Activated CD4-positive, alpha-beta T cell treated with anti-CD3 and anti-CD28 coated beads, Interleukin-2, amount 50 U/mL, for 24 hours (primary cell): ENCODE measurements at regions not wholly inside any gene's neighbourhood (a gene's known extent, or its start where the extent isn't known, plus 50 kb on each side); places are given as distances from the start of the nearest gene placed in this dataset.
"Not testable (repeated sequence)": the region's sequence is repeated elsewhere in the genome, so short reads cannot be mapped to it uniquely, and the experiment has no call there.

Experiments
- DNase-seq, 2 donors: peaks; one replicate each; pipeline ENCODE4 v3.0.0-alpha.2; 2020; ENCODE audit warnings: low read depth in 1 of 2, low spot score in 1 of 2

DNA sequence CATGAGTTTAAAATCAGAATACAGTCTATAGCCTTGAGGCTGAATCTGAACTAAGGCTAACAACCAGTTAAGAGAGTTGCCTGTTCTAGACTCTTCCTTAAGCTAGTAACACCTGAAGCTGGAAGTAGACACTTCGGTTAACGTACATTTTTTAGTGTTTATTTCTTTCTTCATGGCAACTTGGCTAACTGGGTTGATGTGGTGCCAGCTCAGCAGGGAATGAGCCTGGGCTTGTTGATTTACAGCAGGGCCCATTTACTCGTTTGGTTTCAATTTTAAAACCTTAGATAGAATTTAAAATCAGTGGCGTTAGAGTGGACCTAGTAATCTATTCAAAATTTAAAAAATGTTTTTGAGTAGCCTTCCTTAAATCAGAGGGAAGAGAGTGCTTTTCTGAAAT lies 137.6 kb upstream of the ESX1 start:
- no peak for DNase-seq

DNA sequence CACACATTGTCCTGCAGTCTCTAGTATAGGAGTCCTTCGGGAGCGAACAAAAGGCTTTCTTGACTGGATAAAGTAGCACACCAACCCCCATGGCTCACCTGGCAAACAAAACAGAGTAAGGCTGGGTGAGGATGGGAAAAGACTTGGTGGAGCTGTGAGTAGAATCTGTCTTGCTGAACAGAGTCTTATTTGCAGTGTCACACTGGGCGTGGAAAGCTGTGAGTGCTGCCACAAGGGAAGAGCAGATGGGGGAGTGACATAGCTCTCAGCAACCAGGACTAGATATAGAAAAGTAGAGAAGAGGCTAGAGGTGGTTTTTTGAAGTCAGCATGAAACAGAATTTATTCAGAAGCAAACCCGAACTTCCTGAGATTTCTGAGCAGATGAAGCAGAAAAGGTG lies 137.2 kb upstream of the ESX1 start:
- no peak for DNase-seq

DNA sequence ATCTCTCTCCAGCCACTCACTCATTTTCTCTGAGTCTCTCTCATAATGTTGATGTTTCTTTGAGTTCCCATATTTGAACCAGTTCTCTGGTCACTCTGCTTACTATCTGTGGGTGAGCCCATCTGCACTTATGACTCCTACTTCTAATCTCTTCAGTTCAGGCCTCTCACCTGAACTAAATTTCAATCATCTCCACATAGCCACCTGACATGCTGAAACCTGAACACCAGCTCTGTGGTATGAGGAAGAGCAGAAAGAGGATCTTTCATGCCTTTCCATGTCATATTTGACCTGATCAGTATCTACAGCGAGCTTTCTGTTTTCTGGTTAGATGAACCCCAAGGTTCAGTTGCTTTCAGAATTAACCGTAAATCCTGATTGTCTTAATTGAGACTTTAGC lies 122.2 kb upstream of the ESX1 start:
- no peak for DNase-seq

DNA sequence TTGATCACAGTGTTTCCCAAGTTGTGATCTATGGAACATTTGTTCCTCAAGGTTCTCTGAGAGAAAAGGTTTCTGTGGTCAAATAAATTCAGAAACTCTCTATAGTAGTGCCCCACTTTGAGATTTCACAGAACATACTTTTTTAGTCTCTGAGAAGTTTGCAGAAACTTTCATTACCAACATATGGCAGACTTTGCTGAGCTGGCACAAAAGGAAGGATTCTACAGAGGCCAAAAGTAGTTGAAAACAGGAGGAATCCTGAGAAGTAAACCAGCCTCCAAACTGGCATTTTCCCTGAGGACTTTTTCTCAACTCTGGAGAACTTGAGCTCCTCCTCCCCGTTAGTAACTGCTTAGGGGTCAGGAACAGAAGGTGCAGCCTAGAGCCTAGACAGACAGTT lies 117.8 kb upstream of the ESX1 start:
- DNase-seq: no peak

- DNase-seq: no peak
Measured at GRCh38 chrX:104370089-104370488, 115.4 kb upstream of the ESX1 start.

DNA sequence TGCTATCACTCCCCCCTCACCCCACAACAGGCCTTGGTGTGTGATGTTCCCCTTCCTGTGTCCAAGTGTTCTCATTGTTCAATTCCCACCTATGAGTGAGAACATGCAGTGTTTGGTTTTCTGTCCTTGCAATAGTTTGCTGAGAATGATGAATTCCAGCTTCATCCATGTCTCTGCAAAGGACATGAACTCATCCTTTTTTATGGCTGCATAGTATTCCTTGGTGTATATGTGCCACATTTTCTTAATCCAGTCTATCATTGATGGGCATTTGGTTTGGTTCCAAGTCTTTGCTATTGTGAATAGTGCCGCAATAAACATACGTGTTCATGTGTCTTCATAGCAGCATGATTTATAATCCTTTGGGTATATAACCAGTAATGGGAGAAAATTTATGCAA lies 106.0 kb upstream of the ESX1 start:
- not testable (repeated sequence) for DNase-seq

GRCh38 chrX:104359124-104359523 lies 104.4 kb upstream of the ESX1 start:
- no peak for DNase-seq

DNA sequence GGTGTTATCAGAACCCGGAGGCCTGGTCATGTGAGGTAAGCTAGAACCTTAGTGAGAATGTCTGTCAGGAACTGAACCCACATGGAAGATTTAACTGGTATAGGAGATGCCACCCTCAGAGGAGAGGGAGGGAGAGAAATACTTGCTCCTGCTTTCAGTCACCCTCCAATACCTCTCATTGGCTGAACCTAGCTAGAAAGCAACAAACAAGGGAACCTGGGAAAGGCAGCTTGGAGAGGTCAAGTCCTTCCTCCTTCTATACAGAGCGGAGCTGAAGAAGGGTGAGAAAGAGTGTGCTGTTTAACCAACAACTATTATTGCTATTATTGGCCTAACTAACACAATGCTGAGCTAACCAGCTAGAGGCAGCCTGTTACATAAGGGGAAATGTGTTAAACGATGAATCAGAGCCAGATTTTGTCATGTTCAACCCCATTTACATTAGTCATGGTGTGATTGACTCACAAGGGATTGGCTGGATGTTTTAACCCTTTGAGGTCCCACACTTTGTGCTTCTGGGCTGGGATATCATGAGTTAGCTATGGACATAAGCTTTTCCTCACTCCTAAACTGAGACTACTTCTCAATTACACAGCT lies 96.5 kb upstream of the ESX1 start:
- DNase-seq: no peak

DNA sequence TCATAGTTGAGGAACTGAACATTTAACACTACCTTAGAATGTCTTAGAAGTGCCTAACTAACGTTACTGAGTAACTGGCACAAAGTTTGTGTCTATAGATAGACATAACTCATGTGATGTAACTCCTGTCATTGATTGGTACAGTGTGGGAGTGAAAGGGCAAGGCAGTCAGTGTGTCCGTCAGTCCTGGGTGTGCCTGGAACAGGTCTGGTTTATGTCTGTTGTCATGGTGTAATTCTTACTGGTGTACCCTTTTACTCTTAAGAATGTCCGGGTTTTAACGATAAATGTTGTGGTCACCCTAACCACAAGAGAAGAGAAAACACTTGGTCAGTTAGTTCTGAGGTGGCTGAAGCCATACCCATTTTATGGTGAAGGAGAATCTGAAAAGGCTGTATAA lies 93.1 kb upstream of the ESX1 start:
- no peak for DNase-seq

- DNase-seq: peak in 1 of 2 donors; percentile 2
Measured at GRCh38 chrX:104343428-104344129, 88.8 kb upstream of the ESX1 start.

DNA sequence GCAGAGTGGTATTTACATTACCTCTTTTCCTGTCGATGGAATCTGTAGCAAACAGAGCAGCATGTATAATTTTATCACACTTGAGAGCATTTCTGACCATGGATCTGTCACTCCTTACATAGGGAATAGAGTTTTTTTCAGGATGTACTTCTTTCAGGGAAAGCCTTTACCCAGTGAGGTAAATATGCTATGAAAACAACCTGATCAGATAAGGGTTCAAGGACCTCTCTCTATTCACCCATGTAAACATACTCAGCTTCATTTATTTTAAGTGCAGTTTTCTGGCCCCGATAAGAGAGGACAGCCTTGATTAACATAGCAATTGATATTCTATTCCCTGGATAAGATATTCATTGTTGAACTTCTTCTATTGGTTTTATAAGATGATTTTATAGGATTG lies 87.3 kb upstream of the ESX1 start:
- no peak for DNase-seq

GRCh38 chrX:104335756-104336155 lies 81.0 kb upstream of the ESX1 start:
- DNase-seq: no peak

DNA sequence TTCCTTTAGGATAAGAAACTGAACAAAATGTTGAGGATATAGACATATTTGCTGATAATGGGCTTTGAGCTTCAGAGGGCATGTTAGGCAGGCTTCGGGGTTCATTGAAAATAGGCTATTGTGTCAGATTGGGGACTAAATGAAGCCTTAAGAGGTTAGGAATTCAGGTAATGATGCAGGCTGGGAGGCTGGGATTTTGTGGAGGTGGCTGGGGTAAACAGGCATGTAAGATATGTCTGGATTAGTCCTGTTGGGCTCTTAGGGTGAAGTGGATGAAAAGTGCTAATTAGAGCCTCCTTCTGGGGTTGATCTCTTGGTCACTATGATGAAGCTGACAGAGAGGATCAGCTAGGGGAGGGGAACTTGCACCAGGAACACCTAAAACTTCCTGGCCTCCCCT lies 80.2 kb upstream of the ESX1 start:
- no peak for DNase-seq

DNA sequence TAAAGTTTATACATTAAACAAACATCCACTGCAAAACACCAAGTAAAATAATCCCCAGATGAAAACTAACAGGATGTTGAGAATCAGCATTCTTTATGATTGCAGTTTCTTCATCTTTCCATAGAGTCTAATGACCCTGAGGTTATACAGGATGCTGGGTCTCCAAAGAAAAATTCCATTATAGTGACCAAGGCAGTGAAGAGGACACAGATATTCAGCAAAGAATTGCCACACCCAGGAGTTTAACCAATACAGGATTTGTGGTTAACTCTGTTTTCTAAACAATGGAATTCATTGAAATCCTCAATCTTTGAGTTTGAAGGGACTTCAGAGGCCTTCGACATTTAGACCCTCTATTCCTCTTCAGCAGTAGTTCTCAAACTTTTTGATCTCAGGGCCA lies 76.2 kb upstream of the ESX1 start:
- DNase-seq: no peak

- no peak for DNase-seq
Measured at GRCh38 chrX:104329731-104330130, 75.0 kb upstream of the ESX1 start.

- no peak for DNase-seq
Measured at GRCh38 chrX:104325213-104325585, 70.5 kb upstream of the ESX1 start.

DNA sequence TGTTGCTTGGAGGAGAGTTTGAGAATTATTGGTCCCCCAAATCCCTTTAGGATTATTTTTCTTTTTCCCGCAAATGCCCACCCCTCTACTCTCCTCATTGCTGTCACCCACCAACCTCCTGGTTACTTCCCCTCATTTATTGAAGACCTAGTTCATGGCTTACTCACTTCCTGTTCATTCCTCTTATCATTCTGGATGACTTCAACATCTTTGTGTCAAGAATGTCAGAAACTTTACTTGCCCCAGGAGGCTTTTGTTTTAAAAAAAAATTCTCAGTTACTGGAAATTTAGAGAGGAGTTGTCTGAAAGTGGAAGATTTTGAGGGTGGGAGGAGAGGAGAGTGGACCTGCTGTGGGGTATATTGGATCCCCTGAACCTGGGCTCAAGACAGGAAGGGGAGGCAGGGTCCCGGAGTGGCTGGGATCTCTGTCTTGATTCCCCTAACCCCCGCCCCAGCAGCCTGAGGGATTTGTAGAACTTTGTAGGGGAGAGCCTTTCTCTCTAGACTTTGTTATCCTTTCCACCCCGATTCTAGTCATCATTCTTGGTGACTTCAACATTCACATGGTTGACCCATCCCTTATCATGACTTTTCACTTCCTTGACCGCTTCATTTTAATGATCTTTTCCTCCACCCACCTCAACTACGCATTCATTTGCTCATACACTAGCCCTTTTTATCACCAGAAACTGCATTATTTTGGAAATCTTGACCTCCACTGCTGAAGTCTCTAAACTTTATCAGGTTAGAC lies 69.9 kb upstream of the ESX1 start:
- no peak for DNase-seq

- no peak for DNase-seq
Measured at GRCh38 chrX:104319346-104319745, 64.6 kb upstream of the ESX1 start.

DNA sequence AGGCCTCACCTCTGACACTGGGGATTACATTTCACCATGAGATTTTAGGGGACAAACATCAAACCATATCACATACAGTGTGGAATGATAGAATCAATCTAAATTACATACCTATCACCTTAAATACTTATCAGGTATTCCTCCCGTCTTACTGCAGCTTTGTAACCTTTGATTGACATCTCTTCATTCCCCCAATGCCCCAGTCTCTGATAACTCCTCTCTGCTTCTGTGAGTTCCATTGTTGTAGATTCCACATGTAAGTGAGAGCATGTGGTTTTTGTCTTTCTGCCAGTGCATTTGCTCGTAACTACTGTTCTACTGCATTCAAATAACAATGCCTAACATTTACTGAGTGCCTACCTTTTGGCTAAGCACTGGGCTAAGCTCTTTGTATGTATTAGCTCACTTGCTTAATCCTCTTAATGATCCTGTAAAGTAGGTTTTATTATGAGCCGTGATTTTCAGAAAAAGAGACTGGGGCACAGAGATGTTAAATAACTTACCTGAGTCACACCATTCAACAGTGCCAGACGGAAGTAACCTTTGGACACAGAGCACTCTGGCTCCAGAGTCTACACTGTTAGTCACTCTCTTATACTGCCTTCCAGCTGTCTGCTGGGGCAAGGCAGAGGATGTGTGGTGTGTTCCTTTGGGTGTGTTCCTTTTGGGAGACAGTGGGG lies 63.7 kb upstream of the ESX1 start:
- no peak for DNase-seq

DNA sequence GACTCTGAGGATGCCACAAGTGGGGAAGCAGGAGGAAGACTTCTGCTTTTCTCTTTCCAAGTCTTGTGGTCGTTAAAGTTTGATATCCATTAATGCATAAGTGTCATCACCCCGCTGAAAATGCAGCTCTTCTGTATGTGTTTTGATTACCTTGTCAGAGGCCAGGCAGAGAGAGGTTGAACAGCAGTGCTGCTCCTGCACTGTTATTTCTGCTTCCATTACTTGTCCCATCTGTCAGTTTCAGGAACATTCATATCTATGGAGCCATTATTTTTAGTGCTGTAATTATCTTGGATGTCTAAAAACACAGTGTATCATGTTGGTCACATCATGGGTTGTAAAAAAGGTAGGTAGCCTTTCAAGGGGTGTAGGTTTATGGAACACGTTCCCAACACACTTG lies 62.0 kb upstream of the ESX1 start:
- DNase-seq: no peak

- no peak for DNase-seq
Measured at GRCh38 chrX:104315555-104315954, 60.8 kb upstream of the ESX1 start.

GRCh38 chrX:104310657-104311254 lies 56.0 kb upstream of the ESX1 start:
- no peak for DNase-seq
